ENCODE measurements at regions not wholly inside any gene's neighbourhood (a gene's known extent, or its start where the extent isn't known, plus 50 kb on each side); places are given as distances from the start of the nearest gene placed in this dataset.

- TF ChIP-seq CTCF (IDR thresholded peaks at IDR 0.05) (no peak), POLR2A (IDR thresholded peaks at IDR 0.05) (no peak)
Measured at GRCh38 chr10:47190301-47190700, 109.7 kb upstream of the GDF10 start.
